HG02938 (cell line): ENCODE measurements at regions not wholly inside any gene's neighbourhood (a gene's known extent, or its start where the extent isn't known, plus 50 kb on each side); places are given as distances from the start of the nearest gene placed in this dataset.

ENCODE experiments used
- ATAC-seq: cut with Tn5 transposase; IDR thresholded peaks from one replicate; pipeline ENCODE4 v1.9.1; 2021; ENCODE audit warnings: mild to moderate bottlenecking, moderate library complexity; ENCODE audit not compliant: unreplicated experiment

DNA sequence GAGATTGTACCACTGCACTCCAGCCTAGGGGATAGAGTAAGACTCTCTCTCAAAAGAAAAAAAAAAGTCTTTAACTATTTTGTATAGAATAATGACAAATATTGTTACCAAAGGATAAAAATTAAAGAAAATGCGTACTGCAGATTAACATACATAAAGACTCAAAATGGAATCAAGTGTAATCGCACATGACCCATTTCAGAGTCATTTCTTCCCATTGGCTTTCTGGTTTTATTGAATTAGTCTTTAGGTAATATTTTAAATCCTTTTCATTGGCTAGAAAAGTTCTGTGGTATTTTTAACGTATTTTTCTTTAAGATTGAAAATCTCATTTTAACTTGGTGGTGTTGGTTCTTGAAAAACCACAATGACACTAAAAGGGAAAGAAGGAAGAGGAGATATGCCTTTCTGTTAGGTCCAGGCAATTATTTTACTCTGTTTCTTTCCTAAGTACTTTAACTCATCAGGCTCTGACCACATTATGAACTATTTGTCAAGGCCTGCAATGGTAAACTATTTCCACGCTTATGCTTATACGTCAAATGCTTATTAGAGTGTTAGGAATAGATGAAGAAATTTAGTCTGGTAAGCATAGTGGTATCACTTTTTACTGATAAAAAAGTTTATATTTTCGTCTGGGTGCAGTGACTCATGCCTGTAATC is 52.3 kb downstream of the PLEKHG1 start:
- ATAC-seq, result no peak

DNA sequence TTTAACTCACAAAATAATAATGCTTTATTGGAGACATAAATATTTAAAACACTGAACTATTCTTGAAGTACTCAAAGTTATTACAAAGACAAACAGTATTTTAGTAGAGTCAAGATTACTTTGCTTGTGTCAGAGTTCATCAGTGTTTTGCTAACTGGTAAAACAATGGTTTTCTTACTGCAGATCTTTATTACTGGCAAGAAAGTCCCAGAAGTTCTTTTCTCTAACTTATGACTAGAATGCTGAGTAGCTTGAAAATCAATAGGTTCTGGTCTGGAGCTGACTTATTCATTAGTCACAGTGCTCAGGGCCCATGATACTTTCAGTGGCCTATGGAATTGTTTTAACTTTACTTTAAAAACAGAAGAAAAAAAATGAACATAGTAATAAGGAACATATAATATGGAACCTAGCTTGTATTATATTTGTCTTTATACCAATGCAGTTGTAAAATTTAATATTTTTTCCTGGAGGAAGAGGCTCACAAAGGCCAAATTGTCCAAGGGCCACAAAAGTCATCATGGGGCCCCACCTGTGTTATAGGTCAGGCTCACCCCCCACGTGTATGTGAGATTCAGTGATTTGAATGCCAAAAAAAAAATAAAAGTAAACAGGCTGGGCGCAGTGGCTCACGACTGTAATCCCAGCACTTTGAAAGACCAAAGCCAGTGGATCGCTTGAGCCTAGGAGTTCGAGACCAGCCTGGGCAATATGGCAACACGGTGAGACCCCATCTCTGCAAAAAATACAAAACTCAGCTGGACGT is 53.3 kb downstream of the PLEKHG1 start:
- no peak for ATAC-seq

DNA sequence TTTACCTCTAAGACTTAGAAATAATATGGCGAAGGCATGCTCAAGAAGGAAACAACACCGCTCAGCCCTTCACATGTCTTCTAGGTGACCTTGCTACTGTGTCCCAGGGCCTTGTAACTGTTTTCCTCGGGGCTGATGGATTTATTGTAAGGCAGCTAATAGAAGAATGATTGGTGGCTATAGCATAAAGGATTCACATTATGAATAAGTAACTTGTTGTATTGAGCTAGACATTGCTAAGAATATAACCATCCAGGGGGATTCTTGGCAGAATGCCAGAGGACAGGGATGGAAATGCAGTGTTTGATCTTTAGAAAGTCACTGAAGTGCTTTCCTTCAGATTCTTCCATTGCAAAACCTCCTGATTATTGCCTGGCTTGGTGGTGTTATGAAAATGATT is 54.9 kb downstream of the PLEKHG1 start:
- ATAC-seq, result no peak

DNA sequence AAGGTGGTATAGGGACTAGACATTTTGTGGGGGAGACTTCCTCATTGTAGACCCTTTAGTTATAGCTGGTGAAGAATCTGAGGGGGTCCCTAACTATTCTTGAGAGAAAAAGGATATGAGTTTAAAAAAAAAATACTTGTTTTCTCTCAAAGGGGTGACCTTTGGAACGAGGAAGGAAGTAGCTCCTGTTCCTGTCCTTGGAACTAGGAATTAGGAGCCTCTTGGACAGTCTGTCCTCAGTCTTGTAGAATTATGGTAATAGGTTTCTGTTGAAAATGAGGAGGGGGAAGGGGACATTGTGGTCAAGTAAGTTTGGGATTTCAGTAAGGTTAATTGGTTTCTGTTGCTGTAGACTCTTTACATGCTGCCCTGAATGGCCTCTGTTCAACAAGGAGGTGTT is 56.5 kb downstream of the PLEKHG1 start:
- no peak for ATAC-seq

DNA sequence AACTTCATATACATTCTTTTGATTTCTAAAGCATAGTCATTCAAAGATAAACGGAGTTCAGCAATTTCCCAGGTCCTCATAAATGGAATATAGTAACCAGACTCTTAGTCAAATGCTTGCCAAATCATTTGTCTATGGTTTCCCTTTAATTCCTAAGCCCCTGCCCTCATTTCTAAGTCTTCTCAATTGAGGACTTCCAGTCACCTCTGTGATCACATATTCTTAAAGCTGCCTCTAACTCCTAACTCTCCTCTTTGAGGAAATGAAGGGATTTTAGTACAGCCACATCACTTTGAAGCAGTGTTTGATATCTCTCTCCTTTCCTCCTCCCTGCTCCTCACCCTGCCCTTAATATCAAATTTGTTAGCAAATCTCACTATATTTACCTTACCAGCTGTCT is 58.7 kb downstream of the PLEKHG1 start:
- no peak for ATAC-seq

DNA sequence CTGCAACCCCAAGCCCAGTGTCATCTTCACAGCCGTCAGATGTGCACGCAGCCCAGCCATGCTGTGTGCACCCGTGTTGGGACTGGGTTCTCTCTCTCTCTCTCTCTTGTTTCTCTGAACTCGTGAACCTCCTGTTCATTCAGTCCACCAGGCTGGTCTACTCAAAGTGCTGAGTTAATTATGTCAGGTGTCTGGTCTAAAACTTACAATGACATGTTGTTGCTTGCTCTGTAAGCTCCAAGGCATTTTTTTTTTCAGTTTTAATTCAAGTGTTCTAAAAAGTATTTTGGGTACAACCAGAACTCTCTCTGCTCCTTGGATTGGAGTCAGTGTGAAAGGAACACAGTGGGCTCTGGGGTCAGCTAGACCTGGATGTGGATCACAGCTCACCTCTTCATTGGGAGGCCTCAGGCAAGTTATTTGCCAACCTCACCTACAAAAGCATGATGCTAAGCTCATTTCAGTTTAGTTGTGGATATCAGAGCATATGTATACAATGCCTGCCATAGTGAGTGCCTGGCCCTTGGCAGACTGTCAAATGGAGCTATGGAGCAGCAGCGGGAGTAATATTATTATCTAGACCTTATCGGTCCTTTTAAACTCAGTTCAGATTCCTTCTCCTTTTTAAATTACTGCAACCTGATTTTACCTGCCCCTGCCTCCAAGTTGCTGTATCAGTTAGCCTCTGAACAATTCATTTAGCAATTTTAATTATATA is 59.5 kb downstream of the PLEKHG1 start:
- ATAC-seq, result no peak

DNA sequence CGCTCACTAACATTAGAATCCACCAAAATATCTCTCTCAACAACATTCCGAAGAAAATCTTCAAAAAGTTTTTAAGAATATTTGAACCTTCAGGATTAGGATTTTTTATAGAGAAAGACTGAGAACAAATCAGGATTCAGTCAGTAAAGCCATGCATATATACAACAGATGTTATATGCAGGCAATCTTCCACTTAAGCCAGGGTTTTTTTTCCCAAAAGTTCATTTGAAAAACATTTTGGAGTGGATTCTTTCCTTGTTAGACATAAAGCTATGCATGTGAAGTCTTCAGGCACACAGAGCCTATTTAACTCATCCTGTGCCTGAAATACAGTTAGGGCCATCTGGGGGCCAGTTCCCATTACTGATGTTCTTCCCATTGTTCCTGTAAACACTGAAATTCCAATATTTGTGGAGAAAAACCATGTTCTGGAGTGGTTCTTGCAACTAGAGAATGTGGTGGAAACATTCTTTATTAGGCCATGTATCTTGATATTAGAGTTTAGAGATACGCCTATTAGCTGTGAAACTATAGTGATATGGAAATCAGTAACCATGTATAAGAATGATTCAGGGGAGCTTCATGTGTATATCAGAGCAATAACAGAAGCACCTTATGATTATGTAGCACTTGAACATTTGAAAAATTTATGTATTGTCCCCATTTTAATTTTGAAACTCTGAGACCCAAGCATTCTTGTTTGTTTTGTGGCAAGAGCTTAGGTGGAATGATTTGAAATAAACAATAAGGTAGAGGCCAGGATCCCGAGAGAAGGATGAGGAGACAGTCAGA is 61.7 kb downstream of the PLEKHG1 start:
- no peak for ATAC-seq

DNA sequence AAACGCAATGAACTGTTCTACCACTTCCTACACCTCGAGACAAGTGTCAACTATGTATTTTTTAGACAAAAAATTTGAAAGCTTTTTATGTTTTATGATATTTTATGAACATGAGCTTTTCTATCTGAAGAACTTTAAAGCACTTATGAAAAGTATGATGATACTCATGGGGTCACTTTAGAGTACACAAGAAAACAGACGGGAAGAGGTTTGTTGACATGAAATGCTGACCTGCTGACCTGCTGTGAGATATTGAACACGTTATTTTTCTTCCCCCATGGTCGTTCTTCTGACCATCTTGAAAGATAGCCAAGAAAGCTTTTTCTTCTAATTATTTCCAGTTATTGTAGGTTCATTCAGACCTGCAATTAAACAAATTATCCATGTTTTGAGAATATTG is 63.1 kb downstream of the PLEKHG1 start:
- ATAC-seq, result no peak

DNA sequence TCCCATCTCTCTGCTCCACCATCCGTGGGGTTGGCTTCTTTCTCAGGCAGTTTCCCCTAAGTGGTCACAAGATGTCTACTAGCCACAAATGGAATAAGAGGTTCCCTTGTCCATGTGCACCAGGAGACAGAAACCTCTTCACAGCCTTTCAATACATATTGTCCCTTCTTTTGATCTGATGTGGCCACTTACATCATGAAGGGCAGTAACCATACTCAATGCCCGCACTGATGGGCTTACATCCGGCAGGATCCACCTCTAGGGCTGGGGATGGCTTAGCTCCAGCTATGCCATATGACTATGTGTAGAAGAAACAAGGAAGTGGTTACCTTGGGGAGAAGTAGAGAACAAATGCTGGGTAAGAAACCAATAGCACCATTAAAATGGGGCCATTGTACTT is 64.4 kb downstream of the PLEKHG1 start:
- no peak for ATAC-seq

DNA sequence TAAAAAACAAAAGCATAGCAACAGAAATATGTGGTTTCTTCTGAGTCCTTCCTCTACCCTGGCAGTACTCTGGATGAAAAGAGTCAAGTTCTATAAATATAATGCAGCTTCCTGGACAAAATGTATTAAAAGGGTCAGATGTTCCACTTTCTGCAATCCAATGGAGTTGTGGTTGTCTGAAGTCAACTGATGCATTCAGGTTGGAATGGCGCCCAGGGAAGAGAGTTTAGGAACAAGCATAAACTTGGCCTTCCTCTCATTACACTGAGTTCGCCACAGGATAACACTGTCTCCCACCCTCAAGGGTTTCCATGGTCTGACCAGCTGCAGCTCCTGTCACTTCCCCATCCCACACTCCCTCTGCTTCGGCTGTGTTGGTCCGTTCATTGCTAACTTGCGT is 66.4 kb downstream of the PLEKHG1 start:
- ATAC-seq, result no peak

DNA sequence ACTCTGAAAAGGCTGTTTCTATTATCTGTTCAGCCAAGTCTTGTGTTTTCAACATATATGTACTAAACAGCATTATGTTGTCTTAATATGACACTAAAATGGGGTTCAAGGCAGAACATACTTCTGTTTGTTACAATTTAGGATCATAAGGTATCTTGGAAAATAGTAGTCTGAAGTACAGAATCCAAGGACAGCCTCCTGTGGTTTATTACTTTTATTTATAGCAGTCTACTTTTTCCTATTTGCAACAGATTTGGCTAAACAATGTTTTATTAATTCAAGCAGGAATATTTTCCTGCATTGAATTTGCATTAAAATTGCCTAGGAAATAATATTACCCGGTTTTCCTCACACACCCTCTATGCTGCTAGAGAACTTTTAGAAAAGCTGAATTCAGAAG is 67.7 kb downstream of the PLEKHG1 start:
- ATAC-seq, result no peak

DNA sequence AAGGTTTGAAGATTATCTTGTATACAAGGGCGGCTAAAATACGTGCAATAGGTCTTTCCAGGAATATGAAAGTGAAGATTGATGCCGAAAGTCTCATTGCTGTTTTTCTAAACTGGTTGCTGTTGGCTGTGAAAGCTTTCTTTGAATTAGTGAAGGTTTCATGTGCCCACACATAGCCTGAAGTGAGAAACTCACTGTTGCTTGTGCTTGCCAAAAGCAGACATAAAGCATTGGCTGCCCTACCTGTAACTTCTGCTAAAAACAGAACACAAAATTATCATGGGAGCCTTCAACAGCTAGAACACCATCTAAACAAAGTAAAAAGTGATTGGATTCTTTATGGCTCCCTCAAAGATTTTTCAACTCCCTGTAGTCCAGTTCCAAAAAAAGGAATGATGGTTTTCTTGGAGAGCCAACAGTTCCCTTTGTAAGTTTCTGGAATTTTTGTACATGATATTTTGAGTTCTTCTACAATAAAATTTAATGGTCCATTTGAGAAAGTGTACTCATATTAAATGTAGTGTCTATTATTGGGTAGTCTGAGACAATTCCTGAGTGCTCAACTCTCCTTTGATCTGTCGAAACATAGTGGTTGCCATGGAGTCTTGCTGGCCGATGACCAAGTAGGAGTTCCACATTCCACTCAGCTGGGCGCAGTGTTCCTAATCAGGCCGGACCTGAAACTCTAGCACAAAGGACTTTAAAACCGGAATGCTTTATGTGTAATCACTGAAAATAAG is 68.5 kb downstream of the PLEKHG1 start:
- ATAC-seq, result no peak

DNA sequence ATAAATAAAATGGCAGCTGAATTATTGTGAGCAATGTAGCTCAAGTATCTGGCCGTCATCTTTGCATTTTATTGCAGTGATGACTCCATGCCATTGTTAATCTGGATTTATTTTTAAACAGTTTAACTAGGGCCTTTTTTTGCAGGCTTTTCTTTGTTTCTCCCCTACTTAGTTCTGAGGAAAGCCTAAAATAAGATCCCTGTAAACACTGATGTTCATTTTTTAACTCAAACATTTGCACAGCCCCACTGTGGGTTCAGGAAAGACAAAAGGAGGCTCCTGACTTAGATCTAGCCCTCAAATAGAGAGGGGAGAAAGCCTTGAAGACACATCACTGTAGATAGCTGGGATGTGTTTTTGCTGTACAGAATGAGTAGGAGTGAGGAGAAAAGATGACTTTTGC is 69.2 kb downstream of the PLEKHG1 start:
- ATAC-seq, result no peak

DNA sequence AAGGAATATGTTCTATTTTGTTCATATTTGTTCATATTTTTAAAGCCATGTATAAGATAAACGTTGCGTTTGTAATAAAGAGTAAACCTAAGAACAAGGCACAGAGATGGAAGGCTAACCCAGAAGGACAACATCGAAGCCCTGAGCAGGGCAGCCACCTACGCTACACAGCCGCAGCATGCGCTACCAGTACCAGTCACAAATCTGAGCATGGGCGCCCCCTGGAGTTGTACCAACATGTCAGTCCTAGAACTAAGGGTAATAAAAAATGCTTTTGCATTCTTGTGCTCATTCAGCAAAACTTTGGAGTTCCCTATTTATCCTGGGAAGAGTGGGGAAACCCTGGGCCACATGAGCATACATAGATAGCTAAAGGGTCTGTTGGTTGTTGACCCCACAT is 70.6 kb downstream of the PLEKHG1 start:
- no peak for ATAC-seq

DNA sequence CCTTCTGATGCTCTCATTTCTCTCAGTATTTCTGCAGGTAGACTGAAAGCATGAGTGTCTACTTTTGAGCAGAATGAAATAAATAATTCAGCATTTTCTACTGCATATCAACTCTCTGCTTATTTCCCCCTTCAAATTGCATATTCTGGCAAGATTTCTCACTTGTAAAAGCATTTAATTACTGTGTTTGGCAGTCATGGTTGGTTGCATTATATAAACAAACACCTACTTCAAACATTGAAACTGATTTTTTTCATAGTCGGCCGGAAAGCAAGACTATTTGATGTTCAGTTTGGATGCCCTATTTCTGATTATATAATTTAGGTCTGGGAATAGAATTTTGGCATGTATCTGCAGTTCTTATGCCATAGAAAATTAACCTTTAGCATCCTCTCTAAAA is 73.1 kb downstream of the PLEKHG1 start:
- no peak for ATAC-seq

DNA sequence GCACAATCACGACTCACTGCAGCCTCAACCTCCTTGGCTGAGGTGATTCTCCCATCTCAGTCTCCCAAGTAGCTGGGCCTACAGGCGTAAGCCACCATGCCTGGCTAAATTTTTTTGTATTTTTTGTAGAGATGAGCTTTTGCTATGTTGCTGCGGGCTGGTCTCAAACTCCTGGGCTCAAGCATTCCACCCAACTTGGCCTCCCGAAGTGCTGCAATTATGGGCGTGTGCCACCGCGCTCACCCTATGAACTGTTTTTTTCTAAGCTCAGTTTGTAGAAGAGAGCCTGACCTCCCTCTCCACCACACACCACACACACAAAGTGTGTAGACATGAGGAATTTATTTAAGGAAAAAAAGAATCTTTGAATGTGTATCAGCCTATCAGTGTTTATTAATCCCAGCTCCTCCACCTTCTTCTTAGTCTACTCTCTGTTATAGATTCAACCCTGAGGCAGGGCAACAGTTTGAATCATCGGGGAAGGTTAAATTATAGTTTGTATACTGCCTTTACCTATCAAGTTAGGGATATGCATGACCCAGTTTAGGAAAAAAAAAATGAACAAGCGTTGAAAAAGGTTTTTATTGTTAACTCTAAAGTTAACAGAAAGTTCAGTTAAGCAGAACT is 74.1 kb downstream of the PLEKHG1 start:
- no peak for ATAC-seq

DNA sequence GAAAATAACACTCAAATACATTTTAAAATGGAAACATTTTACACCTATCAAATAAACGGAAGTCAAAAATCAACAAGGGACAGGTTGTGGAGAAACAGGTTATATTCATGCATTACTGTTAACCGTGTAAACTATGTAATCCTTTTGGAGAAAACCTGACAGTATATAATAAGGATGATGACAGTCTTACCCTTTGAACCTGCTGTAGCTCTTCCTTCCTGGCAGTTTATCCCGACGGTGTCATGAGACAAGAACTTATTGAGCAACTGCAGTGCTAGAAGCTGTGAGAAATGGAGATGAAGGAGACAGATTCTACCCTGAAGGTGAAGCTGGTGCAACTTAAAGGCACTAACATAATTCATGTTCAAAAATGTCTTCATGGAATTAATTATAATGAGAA is 76.7 kb downstream of the PLEKHG1 start:
- ATAC-seq, result no peak

DNA sequence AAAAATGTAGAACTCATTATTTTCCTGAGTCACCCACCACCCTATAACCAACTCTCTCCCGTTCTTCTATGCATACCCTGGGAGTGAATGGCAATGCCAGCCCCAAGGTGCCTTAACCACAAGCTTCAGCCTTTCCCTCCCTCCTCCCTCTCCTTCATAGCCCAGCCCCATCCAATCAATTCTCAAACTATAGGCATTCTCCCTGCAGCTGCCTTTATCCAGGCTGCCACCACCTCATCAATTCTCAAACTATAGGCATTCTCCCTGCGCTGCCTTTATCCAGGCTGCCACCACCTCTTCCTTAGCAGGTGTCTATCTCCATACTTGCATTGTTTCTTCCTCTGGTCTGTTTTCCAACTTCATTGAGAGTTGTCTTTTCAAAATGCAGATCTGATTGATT is 77.1 kb downstream of the PLEKHG1 start:
- ATAC-seq, result no peak

DNA sequence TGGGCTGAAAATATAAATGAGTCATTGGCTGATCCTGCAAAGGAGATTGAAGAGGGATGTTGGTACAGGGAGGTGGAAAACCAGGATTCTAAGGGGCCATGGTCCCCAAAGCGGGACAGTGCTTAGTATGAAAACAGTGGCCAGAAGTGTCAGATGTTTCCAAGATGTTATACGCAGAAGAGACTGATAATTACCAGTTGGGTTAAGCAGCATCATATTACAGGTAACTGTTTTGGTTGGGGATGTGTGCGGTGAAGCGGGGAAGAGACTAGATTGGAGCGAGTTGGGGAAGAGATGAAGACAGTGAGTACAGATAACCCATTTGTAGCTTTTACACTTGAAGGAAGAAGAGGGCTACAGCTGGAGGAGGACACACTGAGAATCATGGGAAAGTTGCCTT is 80.8 kb downstream of the PLEKHG1 start:
- no peak for ATAC-seq
